ENCODE measurements at regions not wholly inside any gene's neighbourhood (a gene's known extent, or its start where the extent isn't known, plus 50 kb on each side); places are given as distances from the start of the nearest gene placed in this dataset.

DNA sequence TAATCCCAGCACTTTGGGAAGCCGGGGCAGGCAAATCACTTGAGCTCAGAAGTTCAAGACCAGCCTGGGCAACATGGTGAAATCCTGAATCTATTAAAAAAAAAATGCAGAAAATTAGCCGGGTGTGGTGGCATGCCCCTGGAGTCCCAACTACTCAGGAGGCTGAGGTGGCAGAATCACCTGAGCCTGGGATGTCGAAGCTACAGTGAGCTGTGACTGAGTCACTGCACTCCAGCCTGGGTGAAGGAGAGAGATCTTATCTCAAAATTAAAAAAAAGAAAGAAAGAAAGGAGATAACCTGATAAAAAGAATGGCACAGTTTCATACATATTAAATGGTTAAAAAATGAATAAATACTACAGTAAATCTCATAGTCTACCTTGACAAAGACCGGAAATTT, 123.6 kb upstream of the TNFAIP3 start:
- ATAC-seq, result no peak
- TF ChIP-seq, protein P1, sequence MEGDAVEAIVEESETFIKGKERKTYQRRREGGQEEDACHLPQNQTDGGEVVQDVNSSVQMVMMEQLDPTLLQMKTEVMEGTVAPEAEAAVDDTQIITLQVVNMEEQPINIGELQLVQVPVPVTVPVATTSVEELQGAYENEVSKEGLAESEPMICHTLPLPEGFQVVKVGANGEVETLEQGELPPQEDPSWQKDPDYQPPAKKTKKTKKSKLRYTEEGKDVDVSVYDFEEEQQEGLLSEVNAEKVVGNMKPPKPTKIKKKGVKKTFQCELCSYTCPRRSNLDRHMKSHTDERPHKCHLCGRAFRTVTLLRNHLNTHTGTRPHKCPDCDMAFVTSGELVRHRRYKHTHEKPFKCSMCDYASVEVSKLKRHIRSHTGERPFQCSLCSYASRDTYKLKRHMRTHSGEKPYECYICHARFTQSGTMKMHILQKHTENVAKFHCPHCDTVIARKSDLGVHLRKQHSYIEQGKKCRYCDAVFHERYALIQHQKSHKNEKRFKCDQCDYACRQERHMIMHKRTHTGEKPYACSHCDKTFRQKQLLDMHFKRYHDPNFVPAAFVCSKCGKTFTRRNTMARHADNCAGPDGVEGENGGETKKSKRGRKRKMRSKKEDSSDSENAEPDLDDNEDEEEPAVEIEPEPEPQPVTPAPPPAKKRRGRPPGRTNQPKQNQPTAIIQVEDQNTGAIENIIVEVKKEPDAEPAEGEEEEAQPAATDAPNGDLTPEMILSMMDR (IDR thresholded peaks at IDR 0.05), result no peak
- WGBS, 2 donors, result 95 to 96% methylated on average over 4 of the region's 4 CpGs
- Histone ChIP-seq H3K27ac (no peak overlapping the region), H3K9me3 (no peaks in the 10 kb centered on the region), H3K4me1 (peaks cover 0 to 23% (median 0%) of the 10 kb centered on the region in 9 donors), H3K4me3 (no peak overlapping the region), H3K36me3 (no peaks in the 10 kb centered on the region), H3K27me3 (no peaks in the 10 kb centered on the region)
- DNase-seq, result no peak
- intact Hi-C loops (cut with DNase I), result no loop called here

- 89 to 94% methylated on average over 3 of the region's 3 CpGs for WGBS, 2 donors
- intact Hi-C loops (cut with DNase I), result no loop called here
- ATAC-seq (no peak), DNase-seq (no peak)
- TF ChIP-seq, protein P1 (IDR thresholded peaks at IDR 0.05), result no peak
- H3K27me3 ChIP-seq, result no peaks in the 10 kb centered on the region
- no peaks in the 10 kb centered on the region for H3K36me3 ChIP-seq
- no peak overlapping the region for H3K27ac ChIP-seq
- no peak overlapping the region for H3K4me3 ChIP-seq
- H3K9me3 ChIP-seq, result no peaks in the 10 kb centered on the region
- peaks cover 0 to 30% (median 5%) of the 10 kb centered on the region in 9 donors for H3K4me1 ChIP-seq
These were observed 122.2 kb upstream of the TNFAIP3 start for GRCh38 chr6:137744877-137745276.

- no peak for DNase-seq
- intact Hi-C loops (cut with DNase I), result no loop called here
- H3K27me3 ChIP-seq, result no peaks in the 10 kb centered on the region
- peaks cover 0 to 30% (median 5%) of the 10 kb centered on the region in 9 donors for H3K4me1 ChIP-seq
- H3K27ac ChIP-seq, result no peak overlapping the region
- 74 to 86% methylated on average over 1 of the region's 1 CpG for WGBS, 2 donors
- no peaks in the 10 kb centered on the region for H3K9me3 ChIP-seq
- no peak overlapping the region for H3K4me3 ChIP-seq
- H3K36me3 ChIP-seq, result no peaks in the 10 kb centered on the region
- ATAC-seq, result no peak
- TF ChIP-seq, protein P1 (IDR thresholded peaks at IDR 0.05), result no peak
These were observed 121.7 kb upstream of the TNFAIP3 start for GRCh38 chr6:137745321-137745720.

- DNase-seq (no peak), ATAC-seq (no peak)
- Histone ChIP-seq H3K4me1 (peaks cover 0 to 32% (median 5%) of the 10 kb centered on the region in 9 donors), H3K27me3 (no peaks in the 10 kb centered on the region), H3K9me3 (no peaks in the 10 kb centered on the region), H3K4me3 (no peak overlapping the region), H3K36me3 (no peaks in the 10 kb centered on the region), H3K27ac (no peak overlapping the region)
- 87 to 89% methylated on average over 2 of the region's 2 CpGs for WGBS, 2 donors
- TF ChIP-seq, protein P1 (IDR thresholded peaks at IDR 0.05), result no peak
- intact Hi-C loops (cut with DNase I), result no loop called here
These were observed 120.8 kb upstream of the TNFAIP3 start for GRCh38 chr6:137746264-137746663.

Measured in heart right ventricle (tissue), 16 donors.